ENCODE measurements at regions not wholly inside any gene's neighbourhood (a gene's known extent, or its start where the extent isn't known, plus 50 kb on each side); places are given as distances from the start of the nearest gene placed in this dataset.
"Not testable (repeated sequence)": the region's sequence is repeated elsewhere in the genome, so short reads cannot be mapped to it uniquely, and the experiment has no call there.

DNA sequence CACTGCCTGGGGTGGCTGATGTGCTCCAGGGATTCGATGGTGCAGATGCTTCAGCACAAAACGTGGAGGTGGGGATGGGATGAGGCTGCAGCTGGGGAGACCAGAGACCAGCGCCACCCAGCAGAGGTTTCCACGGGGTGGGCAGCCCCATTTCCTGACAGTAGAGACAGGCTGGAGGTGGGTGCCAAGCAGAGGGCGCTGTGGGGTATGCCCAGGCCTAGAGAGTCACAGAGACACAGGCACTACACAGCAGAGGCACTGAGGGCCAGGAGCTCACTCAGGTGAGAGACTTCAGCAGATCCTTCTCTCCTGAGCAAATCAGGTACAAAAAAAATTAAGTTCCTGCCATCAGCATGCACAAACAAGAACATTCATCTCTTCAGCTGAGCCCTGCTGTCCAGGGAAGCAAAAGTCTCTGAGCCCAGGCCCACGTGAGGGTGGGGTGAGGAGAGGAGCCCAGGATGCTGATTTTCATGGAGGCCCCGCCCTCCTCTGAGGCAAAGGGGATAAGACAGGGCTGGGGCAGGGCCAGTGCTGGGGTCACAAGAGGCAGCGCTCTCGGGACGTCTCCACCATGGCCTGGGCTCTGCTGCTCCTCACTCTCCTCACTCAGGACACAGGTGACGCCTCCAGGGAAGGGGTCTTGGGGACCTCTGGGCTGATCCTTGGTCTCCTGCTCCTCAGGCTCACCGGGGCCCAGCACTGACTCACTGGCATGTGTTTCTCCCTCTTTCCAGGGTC, 53.1 kb downstream of the GGTLC2 start:
- no peak for DNase-seq

DNA sequence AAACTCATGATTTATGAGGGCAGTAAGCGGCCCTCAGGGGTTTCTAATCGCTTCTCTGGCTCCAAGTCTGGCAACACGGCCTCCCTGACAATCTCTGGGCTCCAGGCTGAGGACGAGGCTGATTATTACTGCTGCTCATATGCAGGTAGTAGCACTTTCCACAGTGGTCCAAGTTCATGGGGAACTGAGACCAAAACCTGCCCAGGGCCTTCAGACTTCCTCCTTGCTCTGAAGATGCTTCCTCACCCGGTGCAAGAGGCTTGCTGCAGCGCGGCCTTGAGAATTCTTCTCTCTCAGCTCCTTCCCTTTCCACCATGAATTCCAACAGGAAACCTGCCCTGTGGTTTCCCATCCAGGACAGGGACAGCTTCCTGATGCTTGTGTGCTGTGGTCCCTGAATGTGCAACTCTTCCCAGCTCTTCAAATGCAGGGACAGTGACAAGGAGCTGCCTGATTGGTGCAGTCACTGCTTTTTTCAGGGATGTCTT, 53.9 kb downstream of the GGTLC2 start:
- DNase-seq = no peak

DNA sequence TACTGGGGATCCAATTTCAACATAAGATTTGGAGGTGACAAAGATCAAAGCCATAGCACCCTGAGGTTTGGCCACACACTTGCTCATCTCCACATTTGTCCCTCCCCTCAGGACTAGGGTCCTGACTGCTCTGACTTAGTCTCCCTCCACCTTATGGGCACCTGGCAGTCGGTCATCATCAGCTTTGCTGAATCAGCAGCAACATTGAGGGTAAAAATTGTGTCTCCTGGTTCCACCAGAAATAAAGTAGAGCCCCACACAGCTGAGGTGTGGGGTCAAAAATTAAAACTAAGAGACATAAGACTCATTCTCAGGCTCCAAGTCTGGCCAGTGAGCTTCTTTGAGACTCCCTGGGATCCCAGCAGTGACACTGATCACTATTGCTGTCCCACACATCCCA, 56.2 kb downstream of the GGTLC2 start:
- DNase-seq = no peak

DNA sequence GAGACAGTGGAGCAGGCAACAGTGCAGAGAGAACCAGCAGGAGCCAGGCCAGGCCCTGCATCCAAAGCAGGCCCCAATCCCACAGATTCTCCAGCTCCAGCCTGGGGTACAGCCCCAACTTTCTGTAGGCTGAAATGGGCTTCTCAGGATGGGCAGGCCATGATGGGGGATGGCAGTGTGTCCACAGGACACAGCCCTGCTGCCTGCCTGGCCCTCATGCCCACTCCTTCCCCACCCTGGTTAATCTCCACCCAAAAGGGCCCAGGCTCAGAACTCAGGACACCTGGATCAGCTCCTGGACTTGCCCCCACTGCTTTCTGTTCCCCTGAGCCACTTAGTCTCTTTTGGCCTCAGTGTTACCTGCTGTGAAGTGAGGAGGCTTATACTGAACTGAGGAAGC, 57.1 kb downstream of the GGTLC2 start:
- not testable (repeated sequence) for DNase-seq

DNA sequence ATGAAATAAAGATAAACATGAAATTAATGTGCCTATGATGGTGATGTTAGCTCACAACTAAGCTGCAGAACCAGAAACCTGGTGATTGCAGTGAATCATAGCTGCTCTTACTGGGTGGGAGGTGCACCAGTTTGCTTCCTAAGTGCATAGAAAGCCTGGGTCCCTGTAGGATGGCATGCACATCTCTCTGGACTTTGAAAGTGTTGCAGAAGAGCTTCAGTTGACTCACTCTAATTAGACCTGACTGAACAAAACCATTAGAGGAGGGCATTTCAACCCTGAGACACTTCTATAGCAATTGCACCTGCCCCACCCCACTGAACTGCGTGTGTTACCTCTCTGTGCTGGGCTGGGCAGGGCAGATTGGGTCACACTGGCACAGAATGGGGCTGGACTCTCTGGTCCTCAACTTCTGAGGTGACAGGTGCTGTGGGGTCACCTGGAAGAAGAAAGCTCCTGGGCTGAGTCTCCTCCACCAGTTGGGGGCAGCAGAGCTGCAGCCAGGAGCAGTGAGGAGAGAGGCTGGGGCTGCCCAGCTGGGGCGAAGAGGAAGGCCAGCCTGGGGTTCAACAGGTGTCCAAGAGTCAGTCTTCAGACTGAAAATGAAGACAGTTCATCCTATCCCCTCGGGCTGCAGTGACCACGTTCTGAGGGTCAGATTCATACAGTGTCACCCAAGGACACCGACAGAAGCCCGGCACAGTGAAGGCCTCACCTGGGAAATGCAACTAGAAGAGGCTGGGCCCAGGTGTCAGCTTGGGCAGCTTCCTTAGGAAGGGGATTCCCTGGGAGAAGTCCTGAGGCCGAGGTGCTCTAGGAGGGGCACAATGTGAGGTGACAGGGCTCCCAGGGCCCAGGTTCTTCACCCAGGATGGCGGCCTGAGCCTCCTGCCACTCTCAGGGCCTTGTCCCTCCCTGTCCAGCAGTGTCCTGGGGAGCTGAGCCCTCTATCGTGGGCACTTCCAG, 58.1 kb downstream of the GGTLC2 start:
- no peak for DNase-seq

DNA sequence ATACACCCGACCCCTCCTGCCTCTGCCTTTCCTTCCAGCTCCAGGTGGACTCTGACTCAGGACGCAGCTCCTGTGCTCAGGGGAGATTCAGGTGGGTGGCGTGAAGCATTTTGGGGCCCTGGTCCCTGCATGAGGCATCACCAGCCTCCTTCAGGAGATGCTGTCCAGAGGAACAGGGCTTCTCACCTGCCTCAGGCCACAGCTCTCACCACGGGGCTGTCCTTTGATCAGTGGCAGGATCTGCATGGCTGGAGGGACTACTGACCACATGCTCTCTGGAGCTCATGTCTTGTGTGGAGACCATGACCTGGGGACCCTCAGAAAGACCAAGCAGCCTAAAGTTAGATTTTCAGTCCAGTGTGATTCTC, 58.8 kb downstream of the GGTLC2 start:
- DNase-seq = no peak

DNA sequence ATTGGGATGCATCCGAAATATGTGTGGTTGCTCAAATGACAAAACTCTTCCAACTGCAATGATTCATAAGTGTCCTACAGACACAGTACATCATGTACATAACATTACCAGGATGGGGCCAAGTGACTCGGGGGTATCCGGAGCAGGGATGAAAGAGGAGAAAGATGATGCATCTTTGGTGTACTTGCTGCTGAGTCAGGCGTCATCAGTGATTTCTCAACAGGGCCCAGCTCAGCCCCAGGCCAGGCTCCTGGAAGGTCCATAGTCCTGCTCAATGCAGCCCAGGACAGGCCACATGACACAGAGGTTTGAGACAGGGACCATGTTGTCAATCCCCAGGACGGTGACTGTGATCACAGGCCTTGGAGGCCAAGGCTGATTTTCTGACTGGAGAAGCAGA, 59.3 kb downstream of the GGTLC2 start:
- DNase-seq = no peak

DNA sequence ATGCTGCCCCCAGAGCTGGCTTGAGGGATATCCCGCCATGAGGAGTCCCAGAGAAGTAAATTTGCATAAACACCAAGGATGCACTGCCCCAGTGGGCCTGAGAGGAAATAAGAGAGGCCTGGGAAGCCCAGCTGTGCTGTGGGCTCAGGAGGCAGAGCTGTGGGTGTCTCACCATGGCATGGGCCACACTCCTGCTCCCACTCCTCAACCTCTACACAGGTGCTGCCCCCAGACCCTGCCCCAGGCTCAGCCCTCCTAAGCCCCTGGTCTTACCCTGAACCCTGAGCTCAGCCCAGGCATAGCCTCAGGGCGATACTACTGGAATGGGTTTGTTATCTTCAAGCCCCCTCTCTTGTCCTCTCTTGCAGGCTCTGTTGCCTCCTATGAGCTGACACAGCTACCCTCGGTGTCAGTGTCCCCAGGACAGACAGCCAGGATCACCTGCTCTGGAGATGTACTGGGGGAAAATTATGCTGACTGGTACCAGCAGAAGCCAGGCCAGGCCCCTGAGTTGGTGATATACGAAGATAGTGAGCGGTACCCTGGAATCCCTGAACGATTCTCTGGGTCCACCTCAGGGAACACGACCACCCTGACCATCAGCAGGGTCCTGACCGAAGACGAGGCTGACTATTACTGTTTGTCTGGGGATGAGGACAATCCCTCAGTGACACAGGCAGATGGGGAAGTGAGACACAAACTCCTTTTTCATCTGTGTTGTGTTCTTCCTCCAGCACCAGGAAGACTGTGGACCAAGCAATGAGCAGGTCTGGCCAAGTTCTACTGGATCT, 59.9 kb downstream of the GGTLC2 start:
- no peak for DNase-seq

DNA sequence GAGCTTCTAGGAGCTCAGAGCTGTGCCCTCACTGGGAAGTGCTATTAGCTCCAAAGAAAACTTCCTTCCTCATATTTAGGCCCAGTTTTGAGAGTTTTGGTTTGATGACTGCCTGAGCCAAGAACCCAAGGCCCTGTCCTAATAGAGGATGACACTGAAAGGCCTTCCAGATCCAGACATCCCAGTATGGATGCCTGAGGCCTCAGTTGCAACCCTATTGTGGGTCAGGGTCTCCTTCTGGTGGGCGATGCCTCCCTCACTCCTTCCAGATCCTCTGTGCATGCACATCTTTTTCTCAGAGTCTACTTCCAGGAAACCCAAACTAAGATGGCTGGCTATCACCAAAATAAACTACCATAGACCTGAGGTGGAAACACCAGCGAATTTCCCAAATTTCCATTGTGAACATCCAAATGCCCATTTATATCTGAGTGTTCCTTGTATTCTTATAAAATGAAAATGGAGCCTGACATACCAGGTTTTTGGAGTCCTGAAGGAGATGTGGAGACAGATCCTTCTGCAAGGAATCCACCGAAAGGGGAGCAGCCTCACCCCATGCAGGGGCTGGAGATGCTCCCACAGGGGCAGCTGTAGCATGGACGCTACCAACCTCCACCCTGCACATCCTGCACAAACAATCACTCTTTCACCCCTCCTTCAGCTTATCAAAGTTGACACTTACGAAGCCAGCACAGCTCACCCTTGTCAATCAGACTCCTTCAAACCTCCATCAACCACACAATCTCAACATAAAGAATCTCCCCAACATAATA, 61.1 kb downstream of the GGTLC2 start:
- DNase-seq = no peak

DNA sequence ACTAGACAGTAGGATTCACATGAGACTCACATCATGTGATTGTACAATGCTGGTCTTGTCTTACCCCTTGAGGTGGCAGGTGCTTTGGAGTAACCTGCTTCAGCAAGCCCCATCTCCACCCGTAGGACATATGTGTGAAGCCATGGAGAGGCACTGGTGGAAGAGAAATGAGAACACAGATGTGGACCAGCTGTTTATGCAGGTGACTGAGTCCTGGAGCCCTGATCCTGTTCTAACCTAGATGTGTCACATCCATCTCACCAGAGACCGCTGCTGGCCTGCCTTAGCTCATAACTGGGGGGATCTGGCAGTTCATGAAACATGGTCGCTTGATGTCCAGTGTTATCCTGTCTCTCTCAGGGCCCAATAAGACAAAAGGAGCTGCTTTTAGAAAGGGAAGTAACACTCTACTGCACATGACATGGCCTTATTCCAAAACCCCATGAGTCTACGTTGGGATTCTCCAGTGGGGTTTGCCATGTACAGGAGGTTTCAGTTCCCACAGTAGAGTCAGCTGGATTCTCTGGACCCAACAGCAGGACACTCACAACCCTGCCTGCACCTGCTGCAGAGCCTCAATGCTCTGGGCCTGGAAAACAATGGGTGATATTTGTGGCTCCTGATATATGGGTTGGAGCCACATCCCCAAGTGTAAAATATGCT, 62.0 kb downstream of the GGTLC2 start:
- no peak for DNase-seq

DNA sequence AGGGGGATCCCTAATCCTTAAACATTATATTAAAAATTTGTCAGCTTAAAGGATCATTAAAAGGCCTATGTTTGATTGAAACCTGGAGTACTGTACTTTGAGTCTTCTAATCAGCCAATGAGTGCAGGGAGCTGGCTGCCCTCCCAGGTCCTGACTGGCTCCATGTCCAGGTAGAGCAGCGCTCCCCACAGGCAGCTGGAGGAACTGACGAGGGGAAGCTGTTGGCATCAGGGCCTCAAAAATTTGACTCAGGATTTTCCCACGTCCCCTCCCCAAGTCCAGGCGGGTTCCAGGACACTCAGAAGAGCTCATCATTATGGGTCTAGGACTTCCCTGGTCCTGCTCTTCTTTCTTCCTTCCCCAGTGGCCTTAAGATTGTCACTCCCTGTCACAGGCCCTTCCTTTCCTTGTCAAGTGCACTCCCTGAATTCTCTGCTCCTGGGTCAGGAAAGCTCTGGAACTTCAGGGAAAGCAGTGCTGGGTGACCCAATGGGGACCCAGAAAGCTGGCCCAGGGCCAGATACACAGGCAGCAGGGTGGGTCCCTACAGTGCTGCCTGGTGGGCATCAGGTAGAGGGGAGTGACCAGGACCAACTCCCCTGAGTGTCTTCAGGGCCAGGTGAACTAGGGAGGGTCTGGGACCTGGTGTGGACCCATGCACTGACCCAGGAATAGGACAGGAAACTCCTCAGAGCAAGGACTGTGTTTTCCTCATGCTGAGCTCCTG, 65.5 kb downstream of the GGTLC2 start:
- no peak for DNase-seq

DNA sequence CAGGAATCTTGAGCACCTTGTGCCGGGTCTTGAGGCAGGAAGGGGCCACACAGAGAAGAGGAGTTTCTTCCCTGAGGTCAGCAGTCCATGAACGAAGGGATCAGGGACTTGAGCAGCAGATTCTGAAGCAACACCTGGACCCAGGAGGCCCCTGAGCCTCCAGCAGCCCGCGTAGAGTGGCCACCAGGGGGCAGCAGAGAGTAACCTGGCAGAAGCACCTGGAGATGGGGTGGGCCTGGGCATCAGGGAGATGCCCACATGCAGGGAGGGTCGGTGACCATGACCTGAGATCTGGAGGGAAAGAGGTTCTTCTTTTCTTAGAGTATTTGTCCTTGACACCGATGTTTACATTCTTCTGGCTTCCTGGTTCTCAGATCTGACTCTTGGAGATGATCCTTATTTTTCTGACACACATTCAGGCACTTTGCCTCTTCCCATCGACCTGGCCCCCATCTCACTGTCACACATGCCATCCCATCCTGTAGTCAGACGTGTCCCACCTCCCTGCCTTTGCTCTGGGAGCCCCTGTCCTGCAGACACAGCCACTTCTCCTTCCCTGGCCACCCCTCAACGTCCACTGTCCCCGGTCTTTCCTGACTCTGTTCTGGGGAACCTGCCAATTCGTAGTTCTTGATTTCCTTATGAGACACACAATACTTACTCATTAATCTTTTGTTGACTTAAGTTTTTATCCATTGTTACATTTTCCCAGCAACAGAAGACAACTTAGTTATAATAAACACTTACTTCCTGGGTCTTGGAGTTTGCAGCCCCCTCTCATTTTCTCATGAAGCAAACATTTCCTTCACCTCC, 66.5 kb downstream of the GGTLC2 start:
- peak; percentile 68 for DNase-seq

DNA sequence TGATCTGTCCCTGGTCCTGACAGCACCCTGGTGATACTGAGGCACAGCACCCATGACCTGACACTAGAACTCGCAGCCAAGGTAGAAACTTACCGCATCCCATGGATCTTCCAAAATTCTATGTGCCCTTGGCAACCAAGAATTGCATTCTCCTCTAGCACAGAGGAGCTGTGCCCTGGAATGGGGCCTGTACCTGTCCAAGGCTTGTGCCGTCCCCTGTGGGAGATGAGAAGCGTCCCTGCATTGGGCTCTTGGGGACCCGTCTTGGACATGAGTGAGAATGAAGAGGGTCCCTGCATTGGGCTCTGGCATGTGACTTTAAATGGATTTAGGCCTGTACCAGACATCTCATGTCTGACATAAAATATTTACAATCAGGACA, 67.1 kb downstream of the GGTLC2 start:
- DNase-seq = no peak

DNA sequence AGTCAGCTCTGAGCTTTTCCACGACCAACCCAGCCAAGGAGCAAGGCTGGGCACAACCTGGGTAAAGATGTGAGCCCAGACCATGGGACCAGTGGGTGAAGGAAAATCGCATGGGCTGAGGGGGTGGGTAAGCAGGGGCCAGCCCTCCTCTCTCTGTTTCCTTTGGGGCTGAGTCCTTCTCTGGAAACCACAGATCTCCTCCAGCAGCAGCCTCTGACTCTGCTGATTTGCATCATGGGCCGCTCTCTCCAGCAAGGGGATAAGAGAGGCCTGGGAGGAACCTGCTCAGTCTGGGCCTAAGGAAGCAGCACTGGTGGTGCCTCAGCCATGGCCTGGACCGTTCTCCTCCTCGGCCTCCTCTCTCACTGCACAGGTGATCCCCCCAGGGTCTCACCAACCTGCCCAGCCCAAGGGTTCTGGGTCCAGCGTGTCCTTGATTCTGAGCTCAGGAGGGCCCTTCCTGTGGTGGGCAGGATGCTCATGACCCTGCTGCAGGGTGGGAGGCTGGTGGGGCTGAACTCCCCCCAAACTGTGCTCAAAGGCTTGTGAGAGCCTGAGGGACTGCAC, 67.8 kb downstream of the GGTLC2 start:
- DNase-seq = no peak

DNA sequence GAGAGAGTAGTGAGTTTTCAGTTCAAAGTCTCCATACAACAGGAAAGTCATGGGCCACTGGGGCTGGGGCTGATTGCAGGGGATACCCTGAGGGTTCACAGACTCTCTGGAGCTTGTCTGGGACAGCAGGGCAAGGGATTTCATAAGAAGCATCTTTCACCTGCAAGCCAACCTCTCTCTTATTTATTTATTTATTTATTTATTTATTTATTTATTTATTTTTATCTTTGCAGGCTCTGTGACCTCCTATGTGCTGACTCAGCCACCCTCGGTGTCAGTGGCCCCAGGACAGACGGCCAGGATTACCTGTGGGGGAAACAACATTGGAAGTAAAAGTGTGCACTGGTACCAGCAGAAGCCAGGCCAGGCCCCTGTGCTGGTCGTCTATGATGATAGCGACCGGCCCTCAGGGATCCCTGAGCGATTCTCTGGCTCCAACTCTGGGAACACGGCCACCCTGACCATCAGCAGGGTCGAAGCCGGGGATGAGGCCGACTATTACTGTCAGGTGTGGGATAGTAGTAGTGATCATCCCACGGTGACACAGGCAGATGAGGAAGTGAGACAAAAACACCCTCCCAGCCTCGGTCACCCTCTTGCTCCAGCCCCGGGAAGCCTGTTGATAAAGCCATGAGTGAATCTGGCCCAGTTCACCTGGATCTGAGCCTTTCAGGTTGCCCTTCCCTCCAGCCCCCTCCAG, 68.4 kb downstream of the GGTLC2 start:
- DNase-seq = no peak

DNA sequence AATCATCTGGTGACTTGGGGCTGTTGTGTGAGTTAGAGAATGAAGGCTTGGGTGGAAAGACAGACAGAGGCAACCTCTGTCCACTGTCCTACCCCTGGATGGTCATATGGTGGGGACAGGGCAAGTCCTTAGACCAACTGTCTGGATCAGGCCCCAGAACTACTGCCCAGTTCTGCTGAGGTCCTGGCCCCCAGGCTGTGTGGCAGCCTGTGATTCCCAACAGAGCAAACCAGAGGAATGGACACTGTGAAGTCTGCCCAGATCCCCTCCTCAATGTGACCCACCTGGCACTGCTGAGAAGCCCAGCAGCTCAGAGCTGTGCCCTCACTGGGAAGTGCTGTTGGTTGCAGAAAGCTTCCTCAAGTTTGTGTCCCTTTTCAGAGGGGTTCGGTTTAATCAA, 69.0 kb downstream of the GGTLC2 start:
- no peak for DNase-seq

DNA sequence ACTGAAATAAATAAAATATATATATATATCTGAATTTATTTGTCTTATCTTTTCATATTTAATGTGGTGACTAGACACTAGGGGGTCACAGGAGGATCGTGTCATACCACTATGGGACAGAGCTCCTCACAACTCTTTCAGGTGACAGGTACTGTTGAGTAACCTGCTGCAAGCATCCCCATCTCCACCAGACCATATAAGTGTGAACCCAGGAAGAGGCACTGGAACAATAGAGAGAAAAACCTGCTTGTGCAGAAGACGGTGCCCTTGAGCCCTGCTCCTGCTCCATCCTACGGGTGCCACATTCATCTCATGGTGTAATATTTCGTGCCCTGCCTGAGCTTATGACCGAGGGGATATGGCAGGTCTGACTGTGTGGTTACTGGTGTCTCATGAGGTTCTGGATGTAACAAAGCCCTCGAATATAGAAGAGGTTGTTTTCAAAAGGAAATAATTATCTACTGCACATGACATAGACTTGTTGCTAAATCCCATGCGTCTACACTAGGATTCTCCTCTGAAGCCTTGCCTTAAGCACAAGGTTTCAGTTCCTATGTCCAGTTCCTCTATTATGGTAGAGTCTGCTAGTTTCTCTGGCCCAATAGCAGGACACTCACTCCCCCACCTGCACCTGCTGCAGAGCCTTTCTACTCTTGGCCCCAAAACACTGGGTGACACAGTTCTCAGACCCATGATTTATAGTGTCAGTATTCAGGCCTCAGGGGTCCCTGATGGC, 70.4 kb downstream of the GGTLC2 start:
- no peak for DNase-seq

DNA sequence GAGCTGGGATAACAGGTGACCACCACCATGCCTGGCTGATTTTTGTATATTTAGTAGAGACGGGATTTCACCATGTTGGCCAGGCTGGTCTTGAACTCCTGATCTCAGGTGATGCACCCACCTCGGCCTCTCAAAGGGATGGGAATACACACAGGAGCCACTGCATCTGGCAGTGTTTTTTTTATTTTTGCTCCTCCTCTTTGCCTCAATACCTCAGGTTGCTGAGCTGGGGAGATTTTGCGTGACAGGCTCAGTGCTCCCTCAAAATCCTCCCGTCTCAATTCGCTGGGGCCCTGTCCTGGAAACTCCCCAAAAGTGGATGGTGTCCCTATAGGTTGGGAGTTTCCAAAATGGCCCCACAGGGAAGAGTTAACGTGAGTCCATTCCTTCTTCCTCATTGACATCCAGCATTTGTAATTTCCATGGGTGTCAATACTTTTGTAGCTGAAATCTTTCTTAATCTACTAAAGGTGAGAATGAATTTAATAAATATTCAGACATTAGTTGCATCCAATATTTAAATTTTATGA, 71.8 kb downstream of the GGTLC2 start:
- no peak for DNase-seq
